HEK293 (cell line): ENCODE measurements at regions not wholly inside any gene's neighbourhood (a gene's known extent, or its start where the extent isn't known, plus 50 kb on each side); places are given as distances from the start of the nearest gene placed in this dataset.

Experiments used
- CTCF ChIA-PET: fragments of 350-600 bp; formaldehyde crosslinking; extraction: SDS; loops from one replicate; lab custom pipeline; 2021; ENCODE audit warnings: antibody characterized with exemption; lab: Yijun Ruan, JAX
- POLR2A ChIA-PET: fragments of 300-600 bp; formaldehyde crosslinking; extraction: SDS; loops from one replicate; lab custom pipeline; 2020; ENCODE audit warnings: antibody characterized with exemption, inconsistent platforms; lab: Yijun Ruan, JAX
- H3K27ac ChIP-seq: fragments of 200-500 bp; sonication (Bioruptor generic); 2 replicates; pipeline ENCODE4 v1.5.1; 2014; ENCODE audit warnings: low read depth, low read length, control low read depth, inconsistent platforms; ENCODE audit errors: extremely low read depth
- H3K36me3 ChIP-seq, 2 experiments: fragments of 200-500 bp in 1 of 2; sonication (Bioruptor generic) in 1 of 2; 1 replicate in 1 of 2; 2 replicates in 1 of 2; pipeline ENCODE4 v1.5.1; 2014 to 2017; ENCODE audit warnings: inconsistent platforms in 2 of 2, low read length in 2 of 2; ENCODE audit not compliant: control insufficient read depth in 2 of 2, insufficient read depth in 1 of 2
- H3K4me1 ChIP-seq: fragments of 200-500 bp; sonication (Bioruptor generic); 2 replicates; pipeline ENCODE4 v1.5.1; 2014; ENCODE audit warnings: mild to moderate bottlenecking, low read length, inconsistent platforms; ENCODE audit not compliant: control insufficient read depth, insufficient read depth
- H3K4me3 ChIP-seq: 2 replicates; pipeline ENCODE4 v1.5.1; 2011; ENCODE audit warnings: low read depth, mild to moderate bottlenecking, control low read depth, low read length, moderate library complexity
- H3K9me3 ChIP-seq: fragments of 200-500 bp; sonication (Bioruptor generic); 2 replicates; pipeline ENCODE4 v1.5.1; 2014; ENCODE audit warnings: low read depth, low read length, inconsistent platforms; ENCODE audit not compliant: control insufficient read depth, insufficient read depth
- HOXC10 ChIP-seq: sonication (generic); formaldehyde crosslinking; IDR thresholded peaks from 2 replicates; pipeline ENCODE4 v1.8.1; 2023; ENCODE audit warnings: mild to moderate bottlenecking, missing genetic modification reagents
- KLF8 ChIP-seq: fragments of 450-650 bp; formaldehyde crosslinking; IDR thresholded peaks from 2 replicates; pipeline ENCODE4 v1.5.1; 2016; ENCODE audit warnings: missing biosample characterization, missing genetic modification characterization
- KLF9 ChIP-seq: fragments of 450-650 bp; formaldehyde crosslinking; IDR thresholded peaks from 2 replicates; pipeline ENCODE4 v1.5.1; 2016; ENCODE audit warnings: missing biosample characterization, missing genetic modification characterization, low read depth
- PRDM6 ChIP-seq: fragments of 450-650 bp; formaldehyde crosslinking; IDR thresholded peaks from 2 replicates; pipeline ENCODE4 v1.5.1; 2017; ENCODE audit warnings: missing biosample characterization, missing genetic modification characterization
- SCRT1 ChIP-seq: fragments of 450-650 bp; formaldehyde crosslinking; IDR thresholded peaks from 2 replicates; pipeline ENCODE4 v1.5.1; 2016; ENCODE audit warnings: missing biosample characterization, missing genetic modification characterization, borderline replicate concordance
- SP7 ChIP-seq: fragments of 450-650 bp; formaldehyde crosslinking; IDR thresholded peaks from 2 replicates; pipeline ENCODE4 v1.5.1; 2016; ENCODE audit warnings: missing biosample characterization, missing genetic modification characterization
- ZNF175 ChIP-seq: fragments of 450-650 bp; formaldehyde crosslinking; IDR thresholded peaks from 2 replicates; pipeline ENCODE4 v1.5.1; 2016; ENCODE audit warnings: missing biosample characterization, missing genetic modification characterization
- ZNF19 ChIP-seq: fragments of 450-650 bp; formaldehyde crosslinking; IDR thresholded peaks from 2 replicates; pipeline ENCODE4; 2016; ENCODE audit warnings: missing biosample characterization, missing genetic modification characterization, low read depth
- ZNF23 ChIP-seq: fragments of 450-650 bp; formaldehyde crosslinking; IDR thresholded peaks from 2 replicates; pipeline ENCODE4 v1.5.1; 2016; ENCODE audit warnings: missing biosample characterization, missing genetic modification characterization, borderline replicate concordance
- ZNF473 ChIP-seq: fragments of 450-650 bp; formaldehyde crosslinking; IDR thresholded peaks from 2 replicates; pipeline ENCODE4 v1.5.1; 2017; ENCODE audit warnings: missing biosample characterization, missing genetic modification characterization
- ZNF621 ChIP-seq: fragments of 450-650 bp; formaldehyde crosslinking; IDR thresholded peaks from 2 replicates; pipeline ENCODE4 v1.5.1; 2017; ENCODE audit warnings: missing biosample characterization, missing genetic modification characterization
- ZNF707 ChIP-seq: fragments of 450-650 bp; formaldehyde crosslinking; IDR thresholded peaks from 2 replicates; pipeline ENCODE4 v1.5.1; 2016; ENCODE audit warnings: missing biosample characterization, missing genetic modification characterization
- ZNF76 ChIP-seq: fragments of 450-650 bp; formaldehyde crosslinking; IDR thresholded peaks from 2 replicates; pipeline ENCODE4; 2016; ENCODE audit warnings: low read depth, missing biosample characterization, missing genetic modification characterization, borderline replicate concordance
- ZNF785 ChIP-seq: fragments of 450-650 bp; formaldehyde crosslinking; IDR thresholded peaks from 2 replicates; pipeline ENCODE4 v1.5.1; 2016; ENCODE audit warnings: missing biosample characterization, missing genetic modification characterization
- ZNF843 ChIP-seq: fragments of 450-650 bp; formaldehyde crosslinking; IDR thresholded peaks from 2 replicates; pipeline ENCODE4 v1.5.1; 2016; ENCODE audit warnings: missing biosample characterization, missing genetic modification characterization
- ZSCAN16 ChIP-seq: fragments of 450-650 bp; formaldehyde crosslinking; IDR thresholded peaks from 2 replicates; pipeline ENCODE4 v1.5.1; 2016; ENCODE audit warnings: missing biosample characterization, missing genetic modification characterization
- TF ChIP-seq, protein P1 (sequence below): fragments of 450-650 bp; formaldehyde crosslinking; IDR thresholded peaks from 2 replicates; pipeline ENCODE4; 2016; ENCODE audit warnings: missing biosample characterization, missing genetic modification characterization
- TF ChIP-seq, protein P2 (sequence below): fragments of 450-650 bp; formaldehyde crosslinking; conservative IDR thresholded peaks from 2 replicates; pipeline ENCODE4 v1.5.1; 2016; ENCODE audit warnings: low read depth, missing biosample characterization, missing genetic modification characterization
- TF ChIP-seq, protein P3 (sequence below): fragments of 450-650 bp; formaldehyde crosslinking; IDR thresholded peaks from 2 replicates; pipeline ENCODE4 v1.5.1; 2016; ENCODE audit warnings: missing biosample characterization, missing genetic modification characterization
- TF ChIP-seq, protein P4 (sequence below): fragments of 450-650 bp; formaldehyde crosslinking; IDR thresholded peaks from 2 replicates; pipeline ENCODE4 v1.5.1; 2016; ENCODE audit warnings: missing biosample characterization, missing genetic modification characterization
- TF ChIP-seq, protein P5 (sequence below): fragments of 450-650 bp; formaldehyde crosslinking; IDR thresholded peaks from 2 replicates; pipeline ENCODE4 v1.5.1; 2016; ENCODE audit warnings: missing biosample characterization, missing genetic modification characterization

- no peak for TF ChIP-seq HOXC10 (CRISPR knock-in tag)
- TF ChIP-seq, protein P1, sequence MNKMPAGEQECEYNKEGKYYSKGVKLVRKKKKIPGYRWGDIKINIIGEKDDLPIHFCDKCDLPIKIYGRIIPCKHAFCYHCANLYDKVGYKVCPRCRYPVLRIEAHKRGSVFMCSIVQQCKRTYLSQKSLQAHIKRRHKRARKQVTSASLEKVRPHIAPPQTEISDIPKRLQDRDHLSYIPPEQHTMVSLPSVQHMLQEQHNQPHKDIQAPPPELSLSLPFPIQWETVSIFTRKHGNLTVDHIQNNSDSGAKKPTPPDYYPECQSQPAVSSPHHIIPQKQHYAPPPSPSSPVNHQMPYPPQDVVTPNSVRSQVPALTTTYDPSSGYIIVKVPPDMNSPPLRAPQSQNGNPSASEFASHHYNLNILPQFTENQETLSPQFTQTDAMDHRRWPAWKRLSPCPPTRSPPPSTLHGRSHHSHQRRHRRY (tag by site-specific recombination), result no peak
- TF ChIP-seq SCRT1 (tag by site-specific recombination), result no peak
- no peak for TF ChIP-seq ZNF19 (tag by site-specific recombination)
- TF ChIP-seq ZNF175 (tag by site-specific recombination), result no peak
- no peak for TF ChIP-seq ZNF621
- no peak for TF ChIP-seq KLF8 (tag by site-specific recombination)
- TF ChIP-seq, protein P2, sequence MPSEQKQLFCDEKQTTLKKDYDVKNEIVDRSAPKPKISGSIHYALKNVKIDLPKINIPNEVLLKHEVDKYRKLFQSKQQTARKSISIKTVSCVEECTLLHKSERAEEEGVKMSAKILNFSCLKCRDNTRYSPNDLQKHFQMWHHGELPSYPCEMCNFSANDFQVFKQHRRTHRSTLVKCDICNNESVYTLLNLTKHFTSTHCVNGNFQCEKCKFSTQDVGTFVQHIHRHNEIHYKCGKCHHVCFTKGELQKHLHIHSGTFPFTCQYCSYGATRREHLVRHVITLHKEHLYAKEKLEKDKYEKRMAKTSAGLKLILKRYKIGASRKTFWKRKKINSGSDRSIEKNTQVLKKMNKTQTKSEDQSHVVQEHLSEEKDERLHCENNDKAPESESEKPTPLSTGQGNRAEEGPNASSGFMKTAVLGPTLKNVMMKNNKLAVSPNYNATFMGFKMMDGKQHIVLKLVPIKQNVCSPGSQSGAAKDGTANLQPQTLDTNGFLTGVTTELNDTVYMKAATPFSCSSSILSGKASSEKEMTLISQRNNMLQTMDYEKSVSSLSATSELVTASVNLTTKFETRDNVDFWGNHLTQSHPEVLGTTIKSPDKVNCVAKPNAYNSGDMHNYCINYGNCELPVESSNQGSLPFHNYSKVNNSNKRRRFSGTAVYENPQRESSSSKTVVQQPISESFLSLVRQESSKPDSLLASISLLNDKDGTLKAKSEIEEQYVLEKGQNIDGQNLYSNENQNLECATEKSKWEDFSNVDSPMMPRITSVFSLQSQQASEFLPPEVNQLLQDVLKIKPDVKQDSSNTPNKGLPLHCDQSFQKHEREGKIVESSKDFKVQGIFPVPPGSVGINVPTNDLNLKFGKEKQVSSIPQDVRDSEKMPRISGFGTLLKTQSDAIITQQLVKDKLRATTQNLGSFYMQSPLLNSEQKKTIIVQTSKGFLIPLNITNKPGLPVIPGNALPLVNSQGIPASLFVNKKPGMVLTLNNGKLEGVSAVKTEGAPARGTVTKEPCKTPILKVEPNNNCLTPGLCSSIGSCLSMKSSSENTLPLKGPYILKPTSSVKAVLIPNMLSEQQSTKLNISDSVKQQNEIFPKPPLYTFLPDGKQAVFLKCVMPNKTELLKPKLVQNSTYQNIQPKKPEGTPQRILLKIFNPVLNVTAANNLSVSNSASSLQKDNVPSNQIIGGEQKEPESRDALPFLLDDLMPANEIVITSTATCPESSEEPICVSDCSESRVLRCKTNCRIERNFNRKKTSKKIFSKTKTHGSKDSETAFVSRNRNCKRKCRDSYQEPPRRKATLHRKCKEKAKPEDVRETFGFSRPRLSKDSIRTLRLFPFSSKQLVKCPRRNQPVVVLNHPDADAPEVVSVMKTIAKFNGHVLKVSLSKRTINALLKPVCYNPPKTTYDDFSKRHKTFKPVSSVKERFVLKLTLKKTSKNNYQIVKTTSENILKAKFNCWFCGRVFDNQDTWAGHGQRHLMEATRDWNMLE, result no peak
- no peak for TF ChIP-seq ZNF473 (tag by site-specific recombination)
- no peak for TF ChIP-seq SP7 (tag by site-specific recombination)
- TF ChIP-seq KLF9, result no peak
- no peaks in the 10 kb centered on the region for H3K4me1 ChIP-seq
- no peak overlapping the region for H3K27ac ChIP-seq
- H3K4me3 ChIP-seq, result no peak overlapping the region
- ChIA-PET POLR2A (no interaction called here), CTCF (interaction anchor here (0.6 kb wide), 1 partner anchor 52 kb away, joined by 3 read pairs; no protein-coding TSS in a partner anchor)
- no peaks in the 10 kb centered on the region for H3K36me3 ChIP-seq
- no peaks in the 10 kb centered on the region for H3K9me3 ChIP-seq
Observed at GRCh38 chr5:52562473-52562872, 225.2 kb upstream of the ITGA1 start.

DNA sequence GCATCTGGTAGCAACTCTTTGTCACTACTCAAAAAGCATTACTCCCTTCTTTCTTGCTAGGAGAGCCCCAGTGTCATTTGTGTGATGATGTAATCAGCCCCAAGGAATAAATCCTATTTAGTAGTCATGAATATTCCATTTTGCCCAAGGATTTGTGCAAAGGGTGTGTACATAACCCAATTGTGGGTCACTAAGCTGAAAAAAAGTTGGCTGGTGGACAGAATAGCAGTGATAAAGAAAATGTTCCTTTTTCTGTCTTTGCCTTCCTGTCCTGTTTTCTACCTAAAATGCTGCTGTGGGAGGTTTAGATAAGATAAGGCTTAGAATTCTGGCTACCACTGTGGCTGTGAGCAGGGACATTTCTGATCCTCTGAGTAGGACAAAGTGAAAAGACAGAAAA is 223.1 kb upstream of the ITGA1 start:
- Histone ChIP-seq H3K4me3 (no peak overlapping the region), H3K9me3 (no peaks in the 10 kb centered on the region), H3K27ac (no peak overlapping the region), H3K4me1 (no peaks in the 10 kb centered on the region), H3K36me3 (no peaks in the 10 kb centered on the region)
- ChIA-PET CTCF (no interaction called here), POLR2A (no interaction called here)
- no peak for TF ChIP-seq PRDM6 (tag by site-specific recombination)

DNA sequence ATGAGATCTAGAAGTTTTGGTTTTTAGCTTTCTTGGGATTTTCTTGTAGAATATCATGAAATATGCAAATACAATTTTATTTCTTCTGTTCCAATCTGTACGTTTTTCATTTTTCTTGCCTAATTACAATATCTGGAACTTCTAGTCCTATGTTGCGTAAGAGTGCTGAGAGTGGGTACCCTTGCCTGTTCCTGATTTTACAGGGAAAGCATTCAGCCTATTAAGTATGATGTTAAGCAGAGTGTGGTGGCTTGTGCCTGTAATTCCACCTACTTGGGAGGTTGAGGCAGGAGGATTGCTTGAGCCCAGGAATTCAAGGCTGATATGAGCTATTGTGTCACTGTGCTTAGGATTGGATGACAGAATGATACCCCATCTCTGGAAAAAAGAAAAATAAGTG is 210.2 kb upstream of the ITGA1 start:
- Histone ChIP-seq H3K4me1 (peaks cover 11% of the 10 kb centered on the region), H3K27ac (no peak overlapping the region), H3K36me3 (no peaks in the 10 kb centered on the region), H3K4me3 (no peak overlapping the region), H3K9me3 (no peaks in the 10 kb centered on the region)
- CTCF ChIA-PET, result interaction anchor here (1.1 kb wide), 1 partner anchor 49 kb away, joined by 3 read pairs; no protein-coding TSS in a partner anchor
- POLR2A ChIA-PET, result no interaction called here
- TF ChIP-seq ZNF23 (tag by site-specific recombination) (no peak), ZNF843 (no peak), ZNF707 (tag by site-specific recombination) (no peak), ZNF785 (no peak), ZSCAN16 (tag by site-specific recombination) (no peak), ZNF76 (tag by site-specific recombination) (no peak)
- TF ChIP-seq, protein P3, sequence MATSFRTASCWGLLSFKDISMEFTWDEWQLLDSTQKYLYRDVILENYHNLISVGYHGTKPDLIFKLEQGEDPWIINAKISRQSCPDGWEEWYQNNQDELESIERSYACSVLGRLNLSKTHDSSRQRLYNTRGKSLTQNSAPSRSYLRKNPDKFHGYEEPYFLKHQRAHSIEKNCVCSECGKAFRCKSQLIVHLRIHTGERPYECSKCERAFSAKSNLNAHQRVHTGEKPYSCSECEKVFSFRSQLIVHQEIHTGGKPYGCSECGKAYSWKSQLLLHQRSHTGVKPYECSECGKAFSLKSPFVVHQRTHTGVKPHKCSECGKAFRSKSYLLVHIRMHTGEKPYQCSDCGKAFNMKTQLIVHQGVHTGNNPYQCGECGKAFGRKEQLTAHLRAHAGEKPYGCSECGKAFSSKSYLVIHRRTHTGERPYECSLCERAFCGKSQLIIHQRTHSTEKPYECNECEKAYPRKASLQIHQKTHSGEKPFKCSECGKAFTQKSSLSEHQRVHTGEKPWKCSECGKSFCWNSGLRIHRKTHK (tag by site-specific recombination), result no peak
- TF ChIP-seq, protein P4, sequence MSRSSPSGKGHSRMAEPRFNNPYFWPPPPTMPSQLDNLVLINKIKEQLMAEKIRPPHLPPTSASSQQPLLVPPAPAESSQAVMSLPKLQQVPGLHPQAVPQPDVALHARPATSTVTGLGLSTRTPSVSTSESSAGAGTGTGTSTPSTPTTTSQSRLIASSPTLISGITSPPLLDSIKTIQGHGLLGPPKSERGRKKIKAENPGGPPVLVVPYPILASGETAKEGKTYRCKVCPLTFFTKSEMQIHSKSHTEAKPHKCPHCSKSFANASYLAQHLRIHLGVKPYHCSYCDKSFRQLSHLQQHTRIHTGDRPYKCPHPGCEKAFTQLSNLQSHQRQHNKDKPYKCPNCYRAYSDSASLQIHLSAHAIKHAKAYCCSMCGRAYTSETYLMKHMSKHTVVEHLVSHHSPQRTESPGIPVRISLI, result no peak
- TF ChIP-seq, protein P5, sequence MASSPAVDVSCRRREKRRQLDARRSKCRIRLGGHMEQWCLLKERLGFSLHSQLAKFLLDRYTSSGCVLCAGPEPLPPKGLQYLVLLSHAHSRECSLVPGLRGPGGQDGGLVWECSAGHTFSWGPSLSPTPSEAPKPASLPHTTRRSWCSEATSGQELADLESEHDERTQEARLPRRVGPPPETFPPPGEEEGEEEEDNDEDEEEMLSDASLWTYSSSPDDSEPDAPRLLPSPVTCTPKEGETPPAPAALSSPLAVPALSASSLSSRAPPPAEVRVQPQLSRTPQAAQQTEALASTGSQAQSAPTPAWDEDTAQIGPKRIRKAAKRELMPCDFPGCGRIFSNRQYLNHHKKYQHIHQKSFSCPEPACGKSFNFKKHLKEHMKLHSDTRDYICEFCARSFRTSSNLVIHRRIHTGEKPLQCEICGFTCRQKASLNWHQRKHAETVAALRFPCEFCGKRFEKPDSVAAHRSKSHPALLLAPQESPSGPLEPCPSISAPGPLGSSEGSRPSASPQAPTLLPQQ (tag by site-specific recombination), result no peak
